ENCODE measurements at regions not wholly inside any gene's neighbourhood (a gene's known extent, or its start where the extent isn't known, plus 50 kb on each side); places are given as distances from the start of the nearest gene placed in this dataset.
A peak's percentile ranks its signal among the peaks of the same experiment; 100 is the strongest.

GRCh38 chr16:82523815-82524214 is 103.0 kb upstream of the CDH13 start:
- no peak for DNase-seq (ENCODE audit: low read depth, low spot score)
- in situ Hi-C loops (cut with HindIII; ENCODE audit: low sequenced_read_pairs) = no loop called here
- no peak overlapping the region for H3K4me3 ChIP-seq (ENCODE audit: low read depth, low read length)
- no peak for TF ChIP-seq CTCF (IDR thresholded peaks at IDR 0.05; ENCODE audit: low read depth, low read length)

GRCh38 chr16:82522026-82522425 is 104.7 kb upstream of the CDH13 start:
- DNase-seq (ENCODE audit: low read depth, low spot score) = no peak
- H3K4me3 ChIP-seq (ENCODE audit: low read depth, low read length) = no peak overlapping the region
- TF ChIP-seq CTCF (IDR thresholded peaks at IDR 0.05; ENCODE audit: low read depth, low read length) = no peak
- in situ Hi-C loops (cut with HindIII; ENCODE audit: low sequenced_read_pairs) = no loop called here

GRCh38 chr16:82518811-82519210 is 108.0 kb upstream of the CDH13 start:
- in situ Hi-C loops (cut with HindIII; ENCODE audit: low sequenced_read_pairs) = no loop called here
- no peak for DNase-seq (ENCODE audit: low read depth, low spot score)
- H3K4me3 ChIP-seq (ENCODE audit: low read depth, low read length) = no peak overlapping the region
- TF ChIP-seq CTCF (IDR thresholded peaks at IDR 0.05; ENCODE audit: low read depth, low read length) = no peak

- no peak for TF ChIP-seq CTCF (IDR thresholded peaks at IDR 0.05; ENCODE audit: low read depth, low read length)
- H3K4me3 ChIP-seq (ENCODE audit: low read depth, low read length) = no peak overlapping the region
- in situ Hi-C loops (cut with HindIII; ENCODE audit: low sequenced_read_pairs) = no loop called here
- DNase-seq (ENCODE audit: low read depth, low spot score) = no peak
These were observed 112.5 kb upstream of the CDH13 start for GRCh38 chr16:82514262-82514661.

- in situ Hi-C loops (cut with HindIII; ENCODE audit: low sequenced_read_pairs) = no loop called here
- H3K4me3 ChIP-seq (ENCODE audit: low read depth, low read length) = no peak overlapping the region
- DNase-seq (ENCODE audit: low read depth, low spot score) = no peak
- TF ChIP-seq CTCF (IDR thresholded peaks at IDR 0.05; ENCODE audit: low read depth, low read length) = no peak
These were observed 115.9 kb upstream of the CDH13 start for GRCh38 chr16:82510789-82511305.

GRCh38 chr16:82509691-82510430 is 116.9 kb upstream of the CDH13 start:
- in situ Hi-C loops (cut with HindIII; ENCODE audit: low sequenced_read_pairs) = no loop called here

More at GRCh38 chr16:82509691-82510430, 116.9 kb upstream of the CDH13 start:
- DNase-seq (ENCODE audit: low read depth, low spot score) = peak; percentile 3
- no peak for TF ChIP-seq CTCF (IDR thresholded peaks at IDR 0.05; ENCODE audit: low read depth, low read length)
- H3K4me3 ChIP-seq (ENCODE audit: low read depth, low read length) = no peak overlapping the region
